ENCODE measurements at regions not wholly inside any gene's neighbourhood (a gene's known extent, or its start where the extent isn't known, plus 50 kb on each side); places are given as distances from the start of the nearest gene placed in this dataset.

DNA sequence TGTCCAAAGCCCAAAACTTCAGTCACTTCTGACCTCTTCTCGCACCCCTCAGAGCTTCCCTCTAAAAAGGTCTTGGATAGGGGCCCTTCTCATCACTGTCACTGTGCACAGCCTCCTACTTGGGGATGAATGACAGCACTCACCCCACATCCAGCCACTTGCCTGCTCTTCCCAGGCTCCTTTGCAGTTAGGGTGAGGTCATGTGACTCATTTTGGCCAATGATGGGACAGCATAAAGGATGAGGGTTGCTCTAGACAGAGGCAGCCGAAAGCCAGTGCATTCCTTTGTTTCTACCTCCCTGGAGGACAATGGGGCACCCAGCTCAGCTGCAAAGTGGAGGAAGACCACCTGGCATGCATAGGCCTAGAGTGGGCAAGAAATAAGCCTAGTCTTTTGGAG, 1413.3 kb downstream of the TBC1D22A start:
- no peak overlapping the region for H3K9ac ChIP-seq (ENCODE audit: insufficient read depth, low read depth, low read length)
- no peaks in the 10 kb centered on the region for H3K9me3 ChIP-seq (ENCODE audit: low read length)
- no peak overlapping the region for H3K4me3 ChIP-seq (replicated peaks in 1 of 3; ENCODE audit: insufficient read depth in 1 of 3, low read depth in 2 of 3, low read length in 3 of 3)
- in situ Hi-C loops (cut with HindIII; ENCODE audit: extremely low pct_ligation_motif_present, low pct_unique_long_range_greater_than_20kb): no loop called here
- DNase-seq (ENCODE audit: low spot score) (no peak), FAIRE-seq (no peak), ATAC-seq (no peak)
- no peaks in the 10 kb centered on the region for H3K4me1 ChIP-seq (ENCODE audit: insufficient read depth, low read length)
- TF ChIP-seq MTA1 (CRISPR knock-in tag; IDR thresholded peaks at IDR 0.05; ENCODE audit: borderline replicate concordance): no peak
- no peak for TF ChIP-seq PHB2 (IDR thresholded peaks at IDR 0.05; ENCODE audit: partially characterized antibody)
- TF ChIP-seq ZNF709 (CRISPR knock-in tag; IDR thresholded peaks at IDR 0.05): no peak
- TF ChIP-seq HES4 (CRISPR knock-in tag; IDR thresholded peaks at IDR 0.05; ENCODE audit: borderline replicate concordance): no peak
- no peak for TF ChIP-seq SYNCRIP (IDR thresholded peaks at IDR 0.05; ENCODE audit: insufficient read depth, low read depth, low read length)
- TF ChIP-seq JDP2 (CRISPR knock-in tag; IDR thresholded peaks at IDR 0.05; ENCODE audit: borderline replicate concordance): no peak
- TF ChIP-seq, protein P1, sequence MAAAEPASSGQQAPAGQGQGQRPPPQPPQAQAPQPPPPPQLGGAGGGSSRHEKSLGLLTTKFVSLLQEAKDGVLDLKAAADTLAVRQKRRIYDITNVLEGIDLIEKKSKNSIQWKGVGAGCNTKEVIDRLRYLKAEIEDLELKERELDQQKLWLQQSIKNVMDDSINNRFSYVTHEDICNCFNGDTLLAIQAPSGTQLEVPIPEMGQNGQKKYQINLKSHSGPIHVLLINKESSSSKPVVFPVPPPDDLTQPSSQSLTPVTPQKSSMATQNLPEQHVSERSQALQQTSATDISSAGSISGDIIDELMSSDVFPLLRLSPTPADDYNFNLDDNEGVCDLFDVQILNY (CRISPR knock-in tag; conservative IDR thresholded peaks at IDR 0.05): no peak
- H3K27ac ChIP-seq (ENCODE audit: extremely low read length, insufficient read depth, low read length): no peak overlapping the region
- no peak overlapping the region for H3K4me2 ChIP-seq (ENCODE audit: low read depth, low read length)
- POLR2A ChIA-PET: no interaction called here
- BruUV-seq (replicated peaks): no TSS peak
- H3K36me3 ChIP-seq (replicated peaks in 1 of 2; ENCODE audit: control insufficient read depth in 1 of 2, insufficient read depth in 2 of 2, low read length in 2 of 2): no peaks in the 10 kb centered on the region
- H3K27me3 ChIP-seq (ENCODE audit: control insufficient read depth in 1 of 2, insufficient read depth in 2 of 2, low read length in 2 of 2): peaks cover 4 to 9% of the 10 kb centered on the region in 2 experiments; a peak in 2 of 5 replicates
- 0% methylated on average over 2 of the region's 2 CpGs for WGBS (ENCODE audit: low lambda C conversion rate)
- intact Hi-C loops (cut with micrococcal nuclease; ENCODE audit: unreplicated experiment): no loop called here
- H3K79me2 ChIP-seq (ENCODE audit: insufficient read depth, low read length): no peaks in the 10 kb centered on the region
- no peak overlapping the region for H2AFZ ChIP-seq (ENCODE audit: low read length)
- H4K20me1 ChIP-seq (ENCODE audit: insufficient read depth, low read length): no peaks in the 10 kb centered on the region
- CTCF ChIA-PET (ENCODE audit: low intra/inter-chr PET ratio, low total read pairs): no interaction called here

DNA sequence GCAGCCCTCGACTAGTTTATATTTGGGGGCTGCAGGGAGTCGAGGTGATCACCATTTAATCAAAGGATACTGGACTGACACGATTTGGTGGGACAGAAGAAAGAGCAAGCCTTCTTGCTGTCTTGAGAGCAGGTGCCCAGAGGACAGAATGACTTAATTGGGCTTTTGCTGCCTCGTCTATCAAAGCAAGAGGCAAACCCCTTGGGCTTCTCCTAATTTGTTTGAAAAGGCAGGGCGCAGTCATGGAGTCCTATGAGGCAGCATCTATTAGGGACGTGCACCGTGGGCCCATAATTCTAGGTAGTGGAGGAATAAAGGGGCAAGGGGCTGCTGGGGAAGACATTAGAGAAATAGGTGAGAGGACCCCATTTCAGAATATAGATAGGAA, 1411.3 kb downstream of the TBC1D22A start:
- no peaks in the 10 kb centered on the region for H3K9me3 ChIP-seq (ENCODE audit: low read length)
- no peak for FAIRE-seq
- no peak overlapping the region for H3K27ac ChIP-seq (ENCODE audit: extremely low read length, insufficient read depth, low read length)
- intact Hi-C loops (cut with micrococcal nuclease; ENCODE audit: unreplicated experiment): no loop called here
- DNase-seq (ENCODE audit: low spot score): no peak
- H2AFZ ChIP-seq (ENCODE audit: low read length): no peak overlapping the region
- 5% methylated on average over 7 of the region's 7 CpGs for WGBS (ENCODE audit: low lambda C conversion rate)
- CTCF ChIA-PET (ENCODE audit: low intra/inter-chr PET ratio, low total read pairs): no interaction called here
- in situ Hi-C loops (cut with HindIII; ENCODE audit: extremely low pct_ligation_motif_present, low pct_unique_long_range_greater_than_20kb): no loop called here
- no TSS peak for BruUV-seq (replicated peaks)
- H3K4me3 ChIP-seq (replicated peaks in 1 of 3; ENCODE audit: insufficient read depth in 1 of 3, low read depth in 2 of 3, low read length in 3 of 3): no peak overlapping the region
- POLR2A ChIA-PET: no interaction called here
- H3K27me3 ChIP-seq (ENCODE audit: control insufficient read depth in 1 of 2, insufficient read depth in 2 of 2, low read length in 2 of 2): peaks cover 1 to 9% of the 10 kb centered on the region in 2 experiments; a peak in 2 of 5 replicates
- H4K20me1 ChIP-seq (ENCODE audit: insufficient read depth, low read length): no peaks in the 10 kb centered on the region
- no peak overlapping the region for H3K4me2 ChIP-seq (ENCODE audit: low read depth, low read length)
- H3K9ac ChIP-seq (ENCODE audit: insufficient read depth, low read depth, low read length): no peak overlapping the region
- no peaks in the 10 kb centered on the region for H3K36me3 ChIP-seq (replicated peaks in 1 of 2; ENCODE audit: control insufficient read depth in 1 of 2, insufficient read depth in 2 of 2, low read length in 2 of 2)
- no peak for ATAC-seq
- no peaks in the 10 kb centered on the region for H3K79me2 ChIP-seq (ENCODE audit: insufficient read depth, low read length)
- no peaks in the 10 kb centered on the region for H3K4me1 ChIP-seq (ENCODE audit: insufficient read depth, low read length)
- TF ChIP-seq, protein P2, sequence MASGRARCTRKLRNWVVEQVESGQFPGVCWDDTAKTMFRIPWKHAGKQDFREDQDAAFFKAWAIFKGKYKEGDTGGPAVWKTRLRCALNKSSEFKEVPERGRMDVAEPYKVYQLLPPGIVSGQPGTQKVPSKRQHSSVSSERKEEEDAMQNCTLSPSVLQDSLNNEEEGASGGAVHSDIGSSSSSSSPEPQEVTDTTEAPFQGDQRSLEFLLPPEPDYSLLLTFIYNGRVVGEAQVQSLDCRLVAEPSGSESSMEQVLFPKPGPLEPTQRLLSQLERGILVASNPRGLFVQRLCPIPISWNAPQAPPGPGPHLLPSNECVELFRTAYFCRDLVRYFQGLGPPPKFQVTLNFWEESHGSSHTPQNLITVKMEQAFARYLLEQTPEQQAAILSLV (CRISPR knock-in tag; IDR thresholded peaks at IDR 0.05; ENCODE audit: borderline replicate concordance): no peak
- TF ChIP-seq HNF4A (CRISPR knock-in tag; IDR thresholded peaks at IDR 0.05) (no peak), ELF1 (CRISPR knock-in tag; IDR thresholded peaks at IDR 0.05) (no peak), ZNF34 (CRISPR knock-in tag; IDR thresholded peaks at IDR 0.05; ENCODE audit: borderline replicate concordance) (no peak), ZNF678 (CRISPR knock-in tag; IDR thresholded peaks at IDR 0.05) (no peak), ZNF891 (CRISPR knock-in tag; IDR thresholded peaks at IDR 0.05) (no peak)
- TF ChIP-seq, protein P3, sequence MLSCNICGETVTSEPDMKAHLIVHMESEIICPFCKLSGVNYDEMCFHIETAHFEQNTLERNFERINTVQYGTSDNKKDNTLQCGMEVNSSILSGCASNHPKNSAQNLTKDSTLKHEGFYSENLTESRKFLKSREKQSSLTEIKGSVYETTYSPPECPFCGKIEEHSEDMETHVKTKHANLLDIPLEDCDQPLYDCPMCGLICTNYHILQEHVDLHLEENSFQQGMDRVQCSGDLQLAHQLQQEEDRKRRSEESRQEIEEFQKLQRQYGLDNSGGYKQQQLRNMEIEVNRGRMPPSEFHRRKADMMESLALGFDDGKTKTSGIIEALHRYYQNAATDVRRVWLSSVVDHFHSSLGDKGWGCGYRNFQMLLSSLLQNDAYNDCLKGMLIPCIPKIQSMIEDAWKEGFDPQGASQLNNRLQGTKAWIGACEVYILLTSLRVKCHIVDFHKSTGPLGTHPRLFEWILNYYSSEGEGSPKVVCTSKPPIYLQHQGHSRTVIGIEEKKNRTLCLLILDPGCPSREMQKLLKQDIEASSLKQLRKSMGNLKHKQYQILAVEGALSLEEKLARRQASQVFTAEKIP (CRISPR knock-in tag; IDR thresholded peaks at IDR 0.05; ENCODE audit: borderline replicate concordance): no peak
- TF ChIP-seq, protein P4, sequence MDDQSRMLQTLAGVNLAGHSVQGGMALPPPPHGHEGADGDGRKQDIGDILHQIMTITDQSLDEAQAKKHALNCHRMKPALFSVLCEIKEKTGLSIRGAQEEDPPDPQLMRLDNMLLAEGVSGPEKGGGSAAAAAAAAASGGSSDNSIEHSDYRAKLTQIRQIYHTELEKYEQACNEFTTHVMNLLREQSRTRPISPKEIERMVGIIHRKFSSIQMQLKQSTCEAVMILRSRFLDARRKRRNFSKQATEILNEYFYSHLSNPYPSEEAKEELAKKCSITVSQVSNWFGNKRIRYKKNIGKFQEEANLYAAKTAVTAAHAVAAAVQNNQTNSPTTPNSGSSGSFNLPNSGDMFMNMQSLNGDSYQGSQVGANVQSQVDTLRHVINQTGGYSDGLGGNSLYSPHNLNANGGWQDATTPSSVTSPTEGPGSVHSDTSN (CRISPR knock-in tag; IDR thresholded peaks at IDR 0.05; ENCODE audit: borderline replicate concordance): no peak

Data from HepG2 (cell line).